Fibroblast of the conjunctiva (primary cell): ENCODE measurements at regions not wholly inside any gene's neighbourhood (a gene's known extent, or its start where the extent isn't known, plus 50 kb on each side); places are given as distances from the start of the nearest gene placed in this dataset.

Experiments used
- DNase-seq: peaks from one replicate; pipeline ENCODE4 v3.0.0-alpha.2; 2010; ENCODE audit warnings: low read depth

DNA sequence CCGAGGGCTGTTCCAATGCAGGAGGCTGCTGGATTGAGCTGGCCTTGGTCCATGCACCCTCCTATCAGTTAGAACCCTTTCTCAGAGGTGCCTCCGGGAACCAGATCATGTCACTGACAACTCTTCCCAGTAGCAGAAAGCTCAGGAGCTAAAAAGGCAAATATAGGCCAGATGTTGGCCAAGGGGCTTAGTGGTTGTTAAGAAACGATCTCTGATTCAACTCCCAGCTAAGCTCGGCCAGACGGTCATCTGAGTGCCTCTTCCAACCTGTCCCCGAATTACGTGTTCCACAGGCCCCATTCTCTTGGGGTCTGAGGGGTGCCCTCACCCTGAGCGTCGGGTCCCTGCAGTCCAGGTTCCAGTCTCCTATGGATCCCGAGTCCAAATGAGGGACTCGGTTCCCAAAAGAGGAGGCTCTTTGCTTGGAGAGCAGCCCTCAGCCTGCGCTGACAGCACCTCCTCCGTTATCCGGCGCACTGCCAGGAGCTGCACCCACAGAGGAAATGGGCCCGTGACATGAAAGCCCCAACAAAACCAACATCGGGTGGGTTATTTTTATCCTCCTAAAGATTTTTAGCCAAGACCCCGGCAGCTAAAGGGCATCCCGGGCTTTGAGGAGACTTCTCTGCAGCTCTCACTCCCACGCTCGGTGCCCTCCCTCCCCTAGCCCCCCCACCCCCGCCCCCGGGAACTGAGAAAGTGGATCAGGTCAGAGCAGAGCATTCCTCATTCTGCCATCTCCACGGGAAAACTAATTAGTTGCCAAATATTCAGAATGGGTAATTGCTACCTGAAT, 106.6 kb upstream of the ID2 start:
- no peak for DNase-seq

DNA sequence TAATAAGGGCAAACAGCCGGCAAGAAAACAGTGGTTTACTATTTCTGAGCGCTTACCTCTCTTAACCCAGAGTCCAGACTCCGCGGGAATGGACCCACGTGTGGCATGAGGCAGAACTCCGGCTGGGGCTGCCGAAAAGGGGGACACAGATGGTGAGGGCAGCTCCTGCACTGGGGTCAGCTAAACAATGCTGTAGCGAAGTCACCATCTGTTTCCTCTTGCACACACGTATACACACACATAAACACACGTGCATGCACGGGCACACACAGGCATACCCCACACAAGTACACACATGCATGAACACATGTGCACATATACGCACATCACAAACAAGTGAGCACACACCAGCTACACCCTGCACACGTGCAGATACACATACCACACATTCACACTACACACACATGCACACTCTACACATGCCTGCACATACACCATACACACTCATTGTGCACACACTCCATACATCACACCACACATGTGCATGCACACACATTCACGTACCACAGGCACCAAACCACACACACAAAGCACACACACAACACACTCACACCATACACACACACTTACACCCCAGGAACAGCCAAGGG, 105.9 kb upstream of the ID2 start:
- DNase-seq: no peak

DNA sequence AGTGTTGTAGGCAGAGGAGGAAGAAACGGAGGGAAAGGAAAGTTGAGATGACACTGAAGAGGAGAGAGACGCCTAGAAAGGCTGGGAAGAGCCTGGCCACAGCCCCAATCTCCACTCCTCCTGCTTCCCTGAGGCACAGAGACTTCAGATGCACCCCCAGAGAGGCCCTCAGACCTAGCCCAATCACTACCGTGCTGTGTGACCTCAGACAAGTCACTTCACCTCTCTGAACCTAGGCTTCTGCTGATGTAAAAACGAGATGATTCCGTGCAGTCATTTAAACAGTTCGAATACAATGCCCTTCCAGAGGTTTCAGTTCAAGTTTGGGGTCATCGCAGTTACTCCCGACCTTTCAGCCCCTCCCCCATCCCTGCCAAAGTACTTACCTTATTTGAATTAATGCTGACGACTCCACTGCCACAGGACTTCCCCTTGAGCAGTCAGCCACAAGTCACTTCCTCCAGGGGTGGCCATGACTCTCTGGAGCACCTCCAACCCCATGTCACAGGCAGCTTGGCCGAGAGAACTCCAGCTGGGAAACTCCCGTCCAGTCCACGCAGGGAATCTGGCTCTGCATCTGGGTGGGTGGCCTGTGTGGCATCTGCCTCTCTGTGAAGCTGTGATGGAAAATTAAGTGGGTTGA, 105.2 kb upstream of the ID2 start:
- DNase-seq: no peak

DNA sequence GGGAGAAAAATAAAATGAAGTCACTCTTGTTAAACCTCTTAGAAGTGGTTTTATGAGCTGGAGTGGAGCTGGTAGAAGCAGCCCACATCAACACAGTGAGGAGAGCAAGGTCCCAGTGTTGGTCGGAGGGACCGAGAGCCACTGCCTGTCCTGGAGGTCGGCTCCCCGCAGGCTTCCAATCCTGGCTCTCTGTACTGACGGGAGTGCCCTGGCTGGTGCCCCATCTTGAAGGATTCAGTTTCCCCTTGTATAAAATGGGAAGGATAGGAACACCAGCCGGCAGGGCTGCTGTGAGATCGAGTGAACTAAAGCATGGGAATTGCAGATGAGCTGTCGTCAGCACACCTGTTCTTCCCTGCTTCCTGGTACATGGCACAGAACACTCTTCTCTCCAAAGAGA, 104.3 kb upstream of the ID2 start:
- no peak for DNase-seq

DNA sequence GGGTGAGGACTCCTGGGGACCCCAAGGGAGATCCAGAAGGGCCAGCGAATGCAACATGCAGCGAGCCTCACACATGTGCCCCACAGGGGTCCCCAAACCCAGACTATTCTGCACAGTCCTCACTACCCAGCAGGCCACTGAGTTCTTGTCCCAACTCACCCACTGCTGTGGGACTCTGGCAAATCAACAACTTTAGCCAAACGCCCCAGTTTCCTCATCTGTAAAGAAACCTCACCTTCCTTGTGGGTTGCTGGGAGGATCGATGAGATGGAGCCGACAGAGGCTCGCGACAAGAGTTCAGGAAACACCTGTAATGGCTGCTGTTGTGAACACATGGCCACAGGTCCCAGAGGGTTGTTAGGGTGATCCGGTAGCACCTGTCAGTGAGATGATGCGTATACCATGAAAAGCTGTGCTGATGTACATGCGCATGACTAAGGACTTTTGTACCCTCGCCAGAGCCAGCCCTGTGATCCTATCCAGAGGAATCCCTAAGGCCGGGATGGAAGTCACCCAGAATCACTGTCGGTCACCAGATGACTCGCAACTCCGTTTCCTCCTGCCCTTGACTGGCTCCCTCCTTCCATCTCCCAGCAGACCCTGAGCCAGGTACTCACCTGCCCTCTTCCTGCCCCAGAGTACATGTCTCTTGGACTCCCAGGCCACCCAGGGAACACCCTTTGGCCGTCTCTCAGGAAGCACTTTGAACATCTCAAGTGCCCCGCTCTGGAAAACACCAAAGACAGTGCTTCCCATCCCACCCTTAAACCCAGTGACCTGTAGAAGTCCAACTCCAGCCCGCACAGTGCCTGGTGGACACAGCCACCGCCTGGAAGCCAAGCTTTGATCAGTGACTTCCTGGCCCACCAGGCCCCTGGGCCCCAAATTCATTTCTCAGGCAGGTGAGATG, 103.3 kb upstream of the ID2 start:
- DNase-seq: no peak

DNA sequence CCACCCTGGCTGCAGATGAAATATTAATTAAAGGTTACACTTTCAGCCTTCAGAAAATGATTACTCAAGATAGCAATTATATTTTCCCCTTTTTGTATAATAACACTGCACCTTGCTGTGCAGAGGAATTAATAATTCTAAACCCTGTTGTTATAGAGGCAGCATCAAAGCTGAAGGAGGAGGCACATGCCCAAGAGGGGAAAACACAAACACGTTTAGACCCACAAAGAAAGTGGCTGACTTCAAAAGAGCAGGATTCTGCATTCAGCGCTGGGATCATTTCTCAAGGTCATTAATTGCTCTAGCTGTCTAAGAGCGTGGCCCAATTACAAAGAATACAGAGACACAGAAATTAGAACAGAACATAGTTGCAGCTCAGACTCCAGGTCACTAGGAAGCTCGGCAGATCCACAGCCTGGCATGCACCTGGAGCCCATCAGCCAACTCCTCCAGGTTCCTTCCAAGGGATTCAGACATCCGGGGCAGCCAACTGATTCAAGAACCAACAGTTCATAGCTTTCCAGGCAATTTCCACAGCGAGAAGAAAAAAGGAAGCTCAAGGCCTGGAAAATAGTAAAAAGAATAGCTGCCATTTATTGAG, 102.3 kb upstream of the ID2 start:
- DNase-seq: no peak

DNA sequence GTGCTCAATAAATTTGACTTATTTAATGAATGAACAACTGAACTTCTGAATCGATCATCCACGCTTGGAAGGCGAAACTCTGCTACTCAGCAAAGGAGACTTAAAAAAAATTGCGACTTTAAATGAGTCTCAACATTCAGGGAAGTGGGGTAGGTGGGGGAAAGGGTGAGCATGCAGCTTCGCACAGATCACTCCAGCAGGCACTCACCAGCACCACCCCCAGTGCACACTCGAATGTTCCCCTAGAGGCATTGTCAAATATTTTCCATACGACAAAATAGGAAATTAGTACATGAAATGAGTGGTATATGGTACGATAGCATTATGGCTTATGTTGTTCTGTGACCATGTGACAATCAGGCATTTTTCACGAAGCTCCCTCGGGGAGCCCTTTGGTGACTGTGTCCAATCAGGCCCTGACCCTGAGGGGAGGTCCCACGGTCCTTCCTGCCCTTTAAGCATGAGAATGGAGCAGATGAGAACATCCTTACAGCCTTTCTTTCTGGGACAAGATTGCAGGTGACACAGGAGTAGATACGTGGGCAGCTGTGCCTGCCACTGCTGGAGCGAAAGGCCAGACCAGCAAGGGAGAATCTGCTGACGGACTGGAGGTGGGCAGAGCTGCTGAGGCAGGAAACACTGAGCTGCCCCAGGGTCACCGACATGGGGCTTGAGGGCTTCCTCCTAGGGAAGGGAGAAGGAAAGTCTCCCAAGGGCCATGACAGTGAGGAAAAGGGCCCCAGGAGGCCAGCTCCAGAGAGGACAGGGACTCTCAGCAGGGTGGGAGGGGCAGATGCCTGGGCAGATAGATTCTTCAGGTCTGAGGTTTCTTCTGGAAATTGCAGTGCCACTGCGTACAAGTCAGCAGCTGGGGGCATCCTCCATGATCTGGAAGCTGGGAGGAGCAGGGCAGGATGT, 101.3 kb upstream of the ID2 start:
- no peak for DNase-seq

DNA sequence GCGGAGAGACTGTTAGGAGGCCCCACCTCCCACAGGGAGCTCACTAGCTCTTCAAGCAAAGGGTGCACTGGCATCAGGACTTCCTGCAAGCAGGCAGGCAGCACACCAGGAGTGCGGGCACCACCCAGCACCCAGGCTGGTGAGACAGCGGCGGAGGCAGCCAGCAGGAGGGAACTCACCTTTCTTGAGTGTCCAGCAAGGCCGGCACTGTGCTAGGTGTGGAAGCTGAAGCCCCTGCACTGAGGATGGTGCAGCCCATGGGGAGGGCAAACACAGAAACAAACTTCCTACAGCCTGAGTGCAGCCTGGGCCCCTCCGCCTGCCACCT, 100.7 kb upstream of the ID2 start:
- no peak for DNase-seq

DNA sequence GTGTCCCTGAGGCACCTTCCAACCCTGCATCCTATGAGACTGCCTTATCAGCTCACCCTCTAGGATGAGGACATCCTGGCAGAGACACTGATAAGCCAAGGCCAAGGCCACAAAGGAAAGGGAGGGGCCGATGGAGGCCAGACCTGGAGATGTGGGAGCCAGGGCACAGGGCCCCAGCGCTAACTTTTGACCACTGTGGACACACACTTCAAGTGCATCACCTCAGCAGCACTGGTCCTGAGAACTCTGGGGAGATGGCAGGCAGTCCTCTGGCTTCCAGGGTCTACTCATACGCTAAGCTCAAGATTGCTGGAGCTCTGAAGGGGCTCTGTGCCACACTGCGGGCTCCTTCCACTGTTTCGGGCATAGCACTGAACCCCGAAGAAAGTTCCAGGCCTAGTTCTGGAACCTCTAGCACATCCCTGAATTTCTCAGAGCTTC, 100.2 kb upstream of the ID2 start:
- no peak for DNase-seq

DNA sequence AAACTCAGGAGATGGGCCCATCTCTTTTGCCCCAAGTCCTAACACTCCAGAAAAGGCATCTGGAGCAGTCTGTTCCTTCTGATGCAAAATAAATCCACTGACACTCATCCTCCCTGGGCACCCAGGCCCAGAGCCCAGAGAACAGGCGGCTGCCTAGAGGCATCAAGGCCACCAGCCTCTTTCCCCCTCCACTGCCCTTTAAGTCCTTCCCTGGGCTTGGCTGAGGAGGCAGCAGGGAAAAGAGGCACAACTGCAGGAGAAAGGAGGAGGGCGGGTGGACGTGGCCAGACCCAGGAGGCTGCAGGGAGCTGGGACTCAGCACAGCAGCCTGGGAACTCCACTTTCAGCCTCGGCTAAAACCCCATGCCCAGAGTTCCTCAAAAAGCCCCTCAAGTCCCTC, 99.7 kb upstream of the ID2 start:
- no peak for DNase-seq

DNA sequence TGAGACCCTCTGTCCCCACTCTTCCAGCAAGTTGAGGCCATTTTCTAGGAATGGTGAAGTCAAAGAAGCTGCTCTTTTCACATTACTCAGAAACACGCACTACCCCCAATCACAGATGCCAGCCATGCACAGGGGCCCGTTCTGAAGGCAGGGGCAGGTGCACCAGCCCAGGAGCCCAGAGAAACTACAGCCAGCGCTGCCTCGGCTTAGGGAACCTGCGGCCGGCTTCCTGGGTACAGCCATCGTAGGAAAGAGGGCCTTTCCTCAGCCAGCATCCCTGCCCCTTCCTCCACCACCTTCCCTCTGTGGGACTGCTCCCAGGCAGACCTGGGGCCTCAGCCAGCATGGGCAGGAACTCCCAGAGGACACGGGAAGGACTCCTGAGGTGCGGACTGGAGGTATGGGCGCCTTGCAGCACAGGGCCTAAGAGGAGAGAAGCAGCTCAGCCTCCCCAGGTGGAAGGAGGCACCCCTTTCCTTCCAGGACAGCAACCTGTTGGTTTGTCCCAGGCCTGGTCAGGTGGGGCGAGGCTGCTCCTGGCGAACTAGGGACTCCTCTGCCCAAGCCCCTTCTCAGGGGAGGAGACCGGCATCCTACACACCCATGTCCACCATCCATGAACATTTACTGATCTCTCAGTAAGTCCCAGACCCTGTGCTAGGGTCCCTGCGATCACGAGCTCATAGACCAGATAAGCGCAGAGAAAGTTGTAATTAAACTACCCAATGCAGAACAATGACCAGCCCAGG, 99.0 kb upstream of the ID2 start:
- no peak for DNase-seq

DNA sequence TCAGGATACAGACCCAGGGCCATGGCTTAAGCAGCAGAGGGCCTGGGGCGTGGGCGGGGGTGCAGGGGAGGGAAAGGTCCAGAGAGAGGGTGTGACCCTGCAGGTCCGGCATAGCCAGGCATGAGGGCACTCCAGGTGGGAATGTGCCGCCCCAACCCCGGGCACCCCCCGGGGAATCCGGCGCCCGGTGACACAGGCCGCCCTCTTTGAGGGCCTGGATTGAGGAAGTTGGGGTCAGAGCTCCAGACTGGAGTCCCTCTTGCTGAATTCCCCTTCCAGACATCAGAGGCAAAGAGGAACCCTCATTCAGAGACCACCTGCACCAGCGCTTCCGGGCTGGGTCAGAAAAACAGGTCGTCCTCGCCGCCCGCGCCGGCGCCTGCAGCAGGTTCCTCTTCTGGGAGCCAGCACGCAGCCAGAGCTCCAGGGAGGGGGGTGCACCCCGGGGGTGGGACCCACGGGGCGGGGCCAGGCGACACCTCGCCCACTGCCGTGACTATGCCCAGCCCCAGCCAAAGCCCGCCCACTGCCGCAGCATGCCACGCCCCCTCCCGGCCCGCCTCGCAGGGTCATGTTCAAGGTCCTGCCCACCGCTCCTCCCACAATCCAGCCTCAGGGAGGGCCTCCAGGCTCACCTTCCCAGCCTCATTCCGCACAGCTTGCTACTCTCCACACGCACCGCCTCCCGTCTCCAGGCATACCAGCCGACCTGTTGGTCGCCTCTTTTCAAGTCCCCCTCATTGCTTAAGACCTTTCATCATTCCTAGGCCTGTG, 98.3 kb upstream of the ID2 start:
- DNase-seq: peak; percentile 33

DNA sequence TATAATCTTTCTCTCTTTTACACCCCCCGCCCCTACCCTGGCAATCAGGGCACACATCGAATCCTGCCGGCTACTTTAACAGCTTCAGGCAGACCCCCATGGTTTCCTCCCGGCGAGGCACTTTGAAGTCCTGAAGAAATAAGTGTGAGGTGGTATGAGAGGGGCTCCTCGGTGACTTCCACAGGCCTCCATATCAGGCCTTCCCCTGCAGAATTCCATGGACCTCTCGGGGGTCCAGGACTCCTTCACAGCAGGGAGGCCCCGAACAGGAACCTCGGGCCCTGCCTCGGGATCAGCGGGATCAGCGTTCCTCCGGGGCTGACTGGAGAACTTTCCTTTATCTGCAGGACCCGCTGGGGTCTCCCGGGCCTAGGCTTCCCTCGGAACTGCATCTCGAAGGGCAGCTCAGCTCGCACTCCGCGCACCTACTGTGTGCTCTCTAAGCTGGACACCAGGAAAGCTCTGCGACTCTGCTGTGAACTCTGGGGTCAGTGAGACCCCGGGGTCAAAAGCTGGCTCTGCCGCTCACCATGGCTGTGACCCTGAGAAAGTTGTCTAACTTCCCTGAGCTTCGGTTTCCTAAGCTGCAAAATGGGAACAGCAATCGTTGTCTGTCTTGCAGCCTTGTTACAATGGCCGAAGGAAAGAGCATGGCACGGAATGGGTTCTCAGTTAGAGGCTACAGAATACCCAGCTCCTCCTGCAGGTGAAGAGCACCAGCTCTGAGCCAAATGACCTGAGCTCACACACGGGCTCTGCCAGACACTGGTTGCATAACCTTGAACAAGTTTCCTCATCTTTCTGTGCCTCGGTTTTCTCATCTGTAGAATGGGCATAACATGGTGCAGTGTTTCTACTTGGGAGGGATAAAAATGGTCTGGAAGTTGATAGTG, 97.4 kb upstream of the ID2 start:
- DNase-seq: no peak

DNA sequence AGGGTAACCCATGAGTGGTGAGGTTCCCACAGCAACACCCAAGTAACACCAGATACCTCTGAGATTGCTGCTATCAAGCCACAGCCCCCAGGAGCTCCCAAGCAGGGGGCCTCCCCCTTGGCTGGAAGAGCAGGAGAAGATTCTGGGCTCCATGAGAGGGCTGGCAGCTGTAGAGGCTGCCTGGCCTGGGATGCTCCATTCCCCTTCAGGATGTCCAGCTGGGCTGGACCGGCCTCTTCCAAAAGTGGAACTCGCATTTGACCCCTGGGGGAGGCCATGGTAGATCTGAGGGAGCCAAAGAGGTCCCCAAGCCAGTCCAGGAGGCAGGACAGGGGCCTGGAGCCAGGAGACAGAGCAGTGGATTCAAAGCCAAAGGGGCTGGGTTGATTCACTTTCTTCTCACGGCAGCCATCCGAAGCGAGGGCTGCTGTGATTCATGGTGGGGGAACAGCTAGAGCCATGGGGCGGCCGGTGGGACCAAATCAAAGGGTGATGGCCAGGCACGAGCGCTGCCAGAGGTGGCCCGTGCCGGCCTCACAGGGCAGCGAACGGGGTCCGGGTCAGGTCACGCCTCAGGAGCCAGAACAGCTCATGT, 95.3 kb upstream of the ID2 start:
- DNase-seq: no peak

DNA sequence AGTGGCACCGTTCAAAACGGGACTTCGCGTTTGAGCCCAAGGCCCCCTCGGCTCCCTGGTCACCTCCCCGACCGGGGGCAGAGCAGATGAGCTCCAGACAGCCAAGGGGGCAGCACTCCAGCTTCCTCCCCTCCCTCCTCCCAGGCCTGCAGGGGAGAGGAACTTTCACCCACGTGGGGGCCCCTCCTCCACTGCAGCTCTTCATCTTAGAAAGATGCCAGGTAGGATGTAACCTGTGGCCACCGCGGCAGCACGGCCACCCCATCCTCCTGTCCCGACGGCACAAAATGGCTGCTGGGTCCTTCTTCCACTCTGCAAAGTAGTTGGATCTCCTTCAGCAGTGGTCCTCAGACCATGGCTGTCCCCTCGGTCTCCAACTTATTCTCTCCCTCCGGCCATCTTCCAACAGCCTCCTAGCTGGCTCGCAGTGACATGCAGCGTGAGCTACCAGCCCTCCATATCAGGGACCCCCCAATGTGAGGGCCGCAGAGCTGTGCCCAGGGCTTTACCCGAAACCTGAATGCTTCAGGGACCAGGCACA, 94.5 kb upstream of the ID2 start:
- DNase-seq: no peak

DNA sequence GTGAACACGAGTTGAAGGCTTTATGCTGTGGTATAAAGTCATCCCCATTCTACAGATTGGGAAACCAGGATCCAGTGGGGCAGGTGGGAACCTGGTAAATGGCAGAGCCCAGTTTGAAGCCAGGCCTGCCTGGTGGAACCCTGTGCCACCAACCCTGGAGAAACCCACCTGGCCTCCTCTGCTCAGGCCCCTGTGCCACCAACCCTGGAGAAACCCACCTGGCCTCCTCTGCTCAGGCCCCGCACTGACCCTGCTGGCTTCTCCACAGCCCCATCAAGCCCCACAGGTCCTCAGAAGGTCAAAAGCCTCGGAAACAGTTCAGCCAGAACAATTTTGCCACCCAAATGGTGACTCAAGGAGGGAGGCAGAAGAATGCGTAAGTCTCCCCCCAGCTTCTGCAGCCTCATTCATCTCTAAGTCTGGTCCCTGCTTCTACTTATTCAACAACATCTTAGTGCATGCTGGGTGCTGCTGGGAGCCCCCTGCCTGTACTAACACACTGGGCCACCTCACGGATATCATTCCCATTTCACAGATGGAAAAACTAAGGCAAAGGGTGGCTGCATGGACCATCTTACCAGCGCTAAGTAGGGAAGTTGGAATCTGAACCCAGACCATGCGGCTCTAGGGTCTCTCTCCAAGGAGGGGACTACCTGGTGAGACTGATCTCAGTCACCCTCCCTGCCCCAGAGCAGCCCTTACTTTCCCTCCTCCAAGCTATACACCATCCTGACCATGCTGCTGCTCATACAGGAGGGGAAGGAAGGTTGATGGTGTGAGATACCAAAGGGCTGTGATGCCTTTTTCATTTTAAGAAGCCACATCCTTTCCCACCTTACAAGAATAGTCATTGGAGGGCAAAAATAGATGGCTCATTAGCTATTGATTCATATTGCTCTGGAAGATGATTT, 93.7 kb upstream of the ID2 start:
- DNase-seq: no peak

DNA sequence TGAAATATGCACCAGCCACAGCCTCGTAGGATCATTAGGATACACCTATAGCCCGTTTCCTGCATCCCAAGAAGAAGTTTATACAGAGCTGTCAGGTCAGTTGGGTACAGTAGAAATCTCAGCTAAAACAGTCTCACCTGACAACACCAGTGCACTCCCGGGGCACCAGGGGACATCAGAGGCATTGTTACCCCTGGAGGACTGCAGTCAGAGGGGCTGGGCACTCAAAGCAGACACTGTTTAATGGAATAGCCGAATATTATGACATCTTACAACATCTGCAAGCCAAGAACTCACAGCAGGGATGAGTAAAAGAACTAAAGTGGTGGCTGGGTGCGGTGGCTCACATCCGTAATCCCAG, 93.0 kb upstream of the ID2 start:
- DNase-seq: no peak
